ENCODE measurements at regions not wholly inside any gene's neighbourhood (a gene's known extent, or its start where the extent isn't known, plus 50 kb on each side); places are given as distances from the start of the nearest gene placed in this dataset.

DNA sequence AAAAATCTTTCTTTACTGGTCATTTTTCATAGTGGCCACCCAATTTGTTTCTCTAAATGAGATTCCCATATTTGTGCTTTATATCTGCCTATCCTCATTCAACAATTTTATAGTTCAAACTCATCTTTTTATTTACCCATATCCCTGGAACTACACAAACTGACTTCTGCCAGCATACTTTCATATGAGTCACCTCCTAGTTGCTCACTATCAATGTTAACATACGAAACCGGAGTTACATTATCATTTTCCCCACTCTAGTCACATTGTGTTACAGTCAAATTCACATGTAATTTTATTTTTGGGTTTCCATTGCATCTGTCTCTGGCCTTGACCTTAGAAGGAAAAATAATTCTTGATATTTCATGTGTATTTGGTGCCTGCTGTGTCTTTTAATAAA, 499.4 kb downstream of the MAFB start:
- no peak for DNase-seq (ENCODE audit: extremely low read depth, low read depth, low spot score)

GRCh38 chr20:40188319-40188718, 500.7 kb downstream of the MAFB start:
- no peak for DNase-seq (ENCODE audit: extremely low read depth, low read depth, low spot score)

- DNase-seq (ENCODE audit: extremely low read depth, low read depth, low spot score): no peak
Observed at GRCh38 chr20:40186826-40187225, 502.2 kb downstream of the MAFB start.

DNA sequence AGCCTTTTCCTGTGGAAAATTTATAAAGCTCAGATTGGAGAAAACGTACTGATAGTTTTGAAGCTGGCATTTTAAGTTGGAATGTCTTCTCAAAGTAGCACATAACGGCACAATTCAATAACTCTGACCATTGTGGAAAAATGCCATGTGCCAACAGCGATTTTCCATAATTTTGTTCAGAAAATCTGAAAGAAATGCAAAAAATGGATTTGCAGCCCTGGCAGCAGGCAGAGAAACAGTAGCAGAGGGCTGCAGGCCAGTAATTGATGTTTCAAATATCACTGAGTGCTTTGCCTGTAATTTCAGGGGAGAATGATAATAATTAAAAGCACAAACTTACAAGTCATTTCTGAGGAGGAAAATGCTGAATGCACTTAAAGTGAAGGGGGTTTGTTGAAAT, 507.4 kb downstream of the MAFB start:
- no peak for DNase-seq (ENCODE audit: extremely low read depth, low read depth, low spot score)

GRCh38 chr20:40176098-40176841, 512.8 kb downstream of the MAFB start:
- no peak for DNase-seq (ENCODE audit: extremely low read depth, low read depth, low spot score)

DNA sequence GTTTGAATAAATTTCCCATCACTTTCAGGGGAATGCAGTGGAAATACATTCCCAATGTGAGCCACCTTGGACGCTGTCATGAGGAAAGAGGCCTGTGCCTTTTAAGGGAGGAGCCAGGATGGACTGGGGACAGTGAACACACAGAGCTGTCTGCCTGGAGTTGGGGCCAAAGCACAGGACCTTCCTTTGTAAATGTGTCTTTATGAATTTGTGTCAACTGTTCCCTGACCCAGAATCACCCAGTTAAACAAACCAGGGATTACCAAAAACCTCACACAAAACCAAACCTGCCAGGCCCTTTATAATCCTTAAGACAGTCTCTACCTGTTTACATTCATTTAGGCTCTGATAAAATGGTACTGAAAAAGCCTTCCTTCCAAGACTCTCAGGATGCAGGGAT, 513.7 kb downstream of the MAFB start:
- DNase-seq (ENCODE audit: extremely low read depth, low read depth, low spot score): no peak

- DNase-seq (ENCODE audit: extremely low read depth, low read depth, low spot score): no peak
Observed at GRCh38 chr20:40173872-40174271, 515.2 kb downstream of the MAFB start.

DNA sequence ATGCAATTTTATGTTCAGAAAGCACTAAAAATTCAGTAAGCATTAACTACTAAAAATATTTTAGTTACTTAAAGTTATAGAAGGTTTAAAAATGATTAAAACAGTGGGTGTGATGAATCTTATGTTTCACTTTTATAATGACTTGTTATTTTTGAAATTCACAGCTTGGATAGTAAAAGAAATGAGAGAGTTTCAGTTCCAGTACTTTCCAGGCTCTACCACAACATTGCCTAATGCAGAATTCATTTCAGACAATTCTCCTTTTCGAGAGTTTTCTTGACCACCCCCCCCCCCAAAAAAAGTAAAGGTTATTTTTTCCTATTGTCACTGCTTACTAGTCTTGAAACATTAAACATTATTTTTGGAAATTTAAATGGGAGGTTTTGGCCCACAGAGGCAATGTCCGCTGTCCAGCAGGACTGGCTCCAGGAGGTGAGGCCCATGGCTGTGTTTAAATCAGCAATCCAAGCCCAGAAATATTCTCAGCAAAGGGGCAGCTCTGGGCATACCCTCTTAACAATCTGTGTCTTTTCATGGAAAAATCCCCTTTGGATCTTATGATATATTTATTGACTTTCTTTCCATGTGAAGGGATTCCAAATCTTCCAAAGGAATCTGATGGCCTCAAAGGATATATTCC, 519.9 kb downstream of the MAFB start:
- no peak for DNase-seq (ENCODE audit: extremely low read depth, low read depth, low spot score)

- DNase-seq (ENCODE audit: extremely low read depth, low read depth, low spot score): no peak
Observed at GRCh38 chr20:40161391-40161790, 527.6 kb downstream of the MAFB start.

DNA sequence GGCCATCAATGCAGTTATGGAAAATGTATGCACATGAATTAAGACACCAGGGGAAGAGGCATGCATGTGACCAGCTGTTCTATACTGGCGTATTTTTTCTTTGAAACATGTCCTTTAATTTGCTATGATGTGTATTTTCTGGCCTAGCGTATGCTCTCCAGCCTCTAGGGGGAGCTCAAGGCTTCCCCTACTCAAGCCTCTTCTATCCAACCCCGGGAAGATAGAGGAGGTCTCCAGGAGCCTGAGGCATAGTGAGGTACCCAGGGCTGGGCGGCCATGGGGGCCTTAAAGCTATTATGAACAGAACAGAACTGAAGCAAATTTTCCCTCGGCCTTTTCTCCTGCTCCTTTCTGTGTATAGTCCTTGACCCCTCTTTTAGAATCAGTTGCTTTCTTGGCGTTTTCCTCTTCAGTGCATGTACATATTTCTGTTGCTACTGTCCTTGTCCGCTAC, 528.9 kb downstream of the MAFB start:
- DNase-seq (ENCODE audit: extremely low read depth, low read depth, low spot score): peak; percentile 5

DNA sequence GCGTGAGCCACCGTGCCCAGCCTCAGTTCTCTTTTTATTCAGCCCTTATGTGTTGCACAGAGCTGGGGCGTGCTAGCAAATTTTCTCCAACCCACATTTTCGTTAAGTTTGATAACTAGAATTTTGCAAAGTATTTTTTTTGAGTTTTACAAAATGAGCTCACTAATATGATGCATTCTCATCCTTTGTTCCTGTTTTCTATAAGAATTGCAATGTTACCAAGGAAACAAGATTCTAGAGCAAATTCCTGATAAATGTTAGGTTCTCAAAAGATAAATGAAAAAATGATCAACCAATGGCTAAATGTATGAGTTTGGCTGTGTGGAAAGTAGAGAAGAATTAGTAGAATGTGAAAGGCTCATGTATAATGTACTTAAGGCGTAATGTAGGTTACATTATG, 529.8 kb downstream of the MAFB start:
- no peak for DNase-seq (ENCODE audit: extremely low read depth, low read depth, low spot score)

DNA sequence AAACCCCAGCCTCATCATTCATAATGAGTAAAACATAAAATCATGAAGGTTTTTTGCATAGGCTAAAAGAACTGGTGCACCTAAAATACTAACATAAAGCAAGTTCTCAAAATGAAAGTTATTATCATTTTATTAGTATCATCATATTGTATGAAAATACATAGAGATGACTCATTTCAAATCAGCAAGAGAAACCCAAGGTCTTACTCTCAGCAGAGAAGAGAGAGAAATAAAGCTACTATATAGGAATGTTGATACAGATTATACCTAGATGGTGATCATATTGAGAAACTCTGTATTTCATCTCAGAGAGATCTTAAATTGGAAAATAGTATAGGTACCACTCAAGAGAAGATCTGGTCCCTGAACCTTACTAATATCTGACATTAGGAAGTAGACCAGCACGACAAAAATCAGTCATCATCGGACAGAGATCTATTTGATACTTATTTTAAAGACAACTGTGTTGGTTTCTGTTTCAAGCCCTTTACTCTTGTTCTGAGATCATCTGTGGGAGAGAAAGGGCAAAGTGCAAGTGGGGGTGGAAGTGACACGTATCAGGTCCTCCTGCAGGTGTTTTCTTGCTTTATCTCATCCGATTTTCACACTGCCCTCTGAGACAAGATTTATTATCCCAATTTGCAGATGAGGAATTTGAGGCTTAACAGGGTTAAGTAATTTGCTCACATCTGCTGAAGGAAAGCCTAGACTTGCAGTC, 532.3 kb downstream of the MAFB start:
- no peak for DNase-seq (ENCODE audit: extremely low read depth, low read depth, low spot score)

DNA sequence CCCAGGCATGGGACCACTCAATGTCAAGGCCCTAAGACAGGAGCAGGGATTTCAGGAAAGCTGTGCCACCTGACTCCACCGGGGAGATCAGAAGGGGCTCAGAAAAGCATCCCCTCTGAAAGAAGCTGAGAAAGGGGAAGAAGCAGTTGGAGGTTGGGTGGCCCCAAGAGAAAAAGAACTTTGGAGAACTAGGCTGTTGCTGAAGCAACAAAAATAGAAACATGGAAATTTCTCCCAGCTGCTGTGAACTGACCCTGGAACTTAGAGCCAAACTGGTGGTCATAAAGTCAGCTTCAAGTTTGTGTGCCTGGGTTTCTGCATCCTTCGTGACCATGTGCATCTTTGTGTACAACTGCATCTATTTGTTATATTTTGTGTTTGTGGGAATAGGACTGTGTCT, 534.5 kb downstream of the MAFB start:
- DNase-seq (ENCODE audit: extremely low read depth, low read depth, low spot score): no peak

DNA sequence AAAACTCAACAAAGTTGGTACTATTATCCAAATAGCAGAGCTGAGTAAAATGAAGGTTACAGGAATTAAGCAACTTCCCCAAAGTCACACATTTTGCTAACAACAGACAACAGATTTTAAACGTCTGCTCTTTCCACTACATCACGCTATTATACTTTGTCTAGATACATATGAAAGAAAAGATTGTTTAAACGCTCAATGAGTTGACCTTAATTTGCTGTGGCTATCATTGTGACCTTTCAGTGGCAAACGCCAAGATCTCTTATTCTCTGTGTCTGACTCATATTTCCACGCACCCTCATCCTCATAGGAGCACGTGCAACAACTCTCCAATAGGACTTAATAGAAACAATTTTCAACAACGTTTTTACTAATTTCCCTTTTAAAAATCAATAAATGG, 540.1 kb downstream of the MAFB start:
- no peak for DNase-seq (ENCODE audit: extremely low read depth, low read depth, low spot score)

- no peak for DNase-seq (ENCODE audit: extremely low read depth, low read depth, low spot score)
Observed at GRCh38 chr20:40146071-40146470, 543.0 kb downstream of the MAFB start.

GRCh38 chr20:40144581-40144980, 544.5 kb downstream of the MAFB start:
- DNase-seq (ENCODE audit: extremely low read depth, low read depth, low spot score): no peak

DNA sequence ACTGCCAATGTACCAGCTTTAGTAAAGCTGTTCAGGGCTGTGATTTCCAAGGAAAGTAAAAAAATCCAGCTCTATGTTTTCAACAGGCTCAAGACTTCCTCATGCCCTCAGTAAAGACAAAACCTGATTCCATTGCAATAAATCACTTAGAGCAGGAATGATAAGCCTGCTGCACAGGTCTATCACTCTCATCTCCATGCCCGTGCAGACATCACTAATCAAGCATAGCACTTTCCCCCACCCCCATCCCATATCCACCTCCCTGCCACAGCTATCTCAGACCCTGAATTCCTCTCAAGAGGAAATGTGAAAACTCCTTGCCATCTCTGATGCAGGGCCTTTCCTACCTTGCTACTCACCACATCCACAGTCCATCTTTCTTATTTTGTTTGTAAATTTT, 554.9 kb downstream of the MAFB start:
- no peak for DNase-seq (ENCODE audit: extremely low read depth, low read depth, low spot score)

DNA sequence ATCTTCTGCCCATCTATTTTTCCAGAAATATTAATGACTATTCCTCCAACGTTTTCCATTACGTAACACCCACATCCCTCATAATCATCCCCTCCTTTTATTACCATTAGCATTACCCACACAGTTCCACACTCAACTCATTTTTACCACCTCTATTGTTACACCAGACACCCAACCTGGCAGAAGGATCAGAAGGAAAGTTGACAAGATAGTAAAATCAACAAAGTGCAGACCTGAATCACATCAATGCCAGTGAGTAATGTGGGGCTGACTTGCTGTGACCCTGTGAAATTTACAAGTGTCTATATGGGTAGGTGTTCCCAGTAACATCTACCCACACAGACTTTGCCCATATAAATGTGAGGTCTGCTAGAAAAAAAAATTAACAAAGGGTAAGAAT, 568.2 kb downstream of the MAFB start:
- DNase-seq (ENCODE audit: extremely low read depth, low read depth, low spot score): no peak

DNA sequence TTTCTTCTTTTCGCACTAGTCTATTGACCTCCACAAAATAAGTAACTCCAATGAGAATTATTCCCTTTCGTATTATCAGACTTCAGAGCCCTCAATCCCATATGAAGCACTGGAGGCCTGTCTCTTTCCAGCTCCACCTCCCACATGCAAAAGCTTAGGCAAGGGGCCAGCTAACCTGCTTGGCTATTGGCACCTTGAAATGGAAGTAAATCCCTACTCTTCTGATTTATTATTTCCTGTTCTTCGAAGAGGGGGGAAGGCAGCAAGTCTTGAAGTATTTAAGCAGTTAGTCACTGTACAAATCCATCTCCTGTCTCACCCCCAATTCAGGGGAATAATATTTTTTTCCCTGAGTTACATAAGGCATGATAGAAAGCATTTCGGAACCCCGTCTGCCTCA, 577.8 kb downstream of the MAFB start:
- no peak for DNase-seq (ENCODE audit: extremely low read depth, low read depth, low spot score)

- DNase-seq (ENCODE audit: extremely low read depth, low read depth, low spot score): no peak
Observed at GRCh38 chr20:40110311-40110831, 578.7 kb downstream of the MAFB start.

DNA sequence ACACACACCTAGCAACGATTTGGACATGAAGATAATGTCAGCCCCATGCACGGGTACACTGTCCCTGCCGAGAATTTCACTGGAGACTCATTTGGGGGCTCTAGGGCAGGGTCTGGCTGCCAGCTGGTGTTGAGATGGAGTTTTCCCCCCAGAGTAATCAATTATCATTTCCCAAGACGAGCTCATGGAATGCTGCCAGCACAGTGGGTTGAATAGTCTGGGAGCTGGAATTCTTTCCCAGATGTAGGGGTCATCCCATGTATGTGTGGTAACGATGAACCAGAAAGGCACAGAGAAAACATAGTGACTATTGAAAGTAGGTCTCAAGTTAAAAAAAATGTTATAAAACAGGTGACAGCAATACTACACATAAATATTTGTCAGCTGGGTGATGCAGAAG, 579.9 kb downstream of the MAFB start:
- DNase-seq (ENCODE audit: extremely low read depth, low read depth, low spot score): no peak

DNA sequence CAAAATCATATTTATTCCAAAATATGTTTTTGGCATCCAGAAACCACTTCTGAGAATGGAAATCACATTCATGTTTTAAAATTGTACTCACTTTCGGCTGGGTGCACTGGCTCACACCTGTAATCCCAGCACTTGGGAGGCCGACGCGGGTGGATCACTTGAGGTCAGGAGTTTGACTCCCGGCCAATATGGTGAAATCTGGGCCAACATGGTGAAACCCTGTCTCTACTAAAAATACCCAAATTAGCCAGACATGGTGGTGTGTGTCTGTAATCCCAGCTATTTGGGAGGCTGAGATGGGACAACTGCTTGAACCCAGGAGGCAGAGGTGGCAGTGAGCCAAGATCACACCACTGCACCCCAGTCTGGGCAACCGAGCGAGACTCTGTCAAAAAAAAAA, 580.7 kb downstream of the MAFB start:
- no peak for DNase-seq (ENCODE audit: extremely low read depth, low read depth, low spot score)
